ENCODE measurements at regions not wholly inside any gene's neighbourhood (a gene's known extent, or its start where the extent isn't known, plus 50 kb on each side); places are given as distances from the start of the nearest gene placed in this dataset.
A peak's percentile ranks its signal among the peaks of the same experiment; 100 is the strongest.

DNA sequence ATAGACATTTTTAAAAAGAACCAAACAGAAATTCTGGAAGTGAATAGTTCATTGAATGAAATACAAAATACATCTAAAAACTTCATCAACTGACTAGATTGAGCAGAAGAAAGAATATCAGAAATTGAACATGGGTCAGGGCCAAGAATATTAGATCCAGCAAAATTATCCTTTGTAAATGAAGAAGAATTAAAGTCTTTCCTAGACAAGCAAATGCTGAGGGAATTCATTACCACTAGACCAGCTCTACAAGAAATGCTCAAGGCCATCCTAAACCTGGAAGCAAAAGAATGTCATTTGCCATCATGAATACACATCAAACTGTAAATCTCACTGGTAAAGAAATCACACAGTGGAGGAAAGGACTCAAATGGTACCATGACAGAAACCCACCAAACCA, 72.7 kb upstream of the RPL34 start:
- Histone ChIP-seq H4K20me1 (no peaks in the 10 kb centered on the region), H3K27ac (no peak overlapping the region), H3K4me2 (no peak overlapping the region), H3K4me1 (peaks cover 6 to 42% (median 27%) of the 10 kb centered on the region in 10 experiments; a peak in 17 of 20 replicates), H3K4me3 (no peak overlapping the region), H3K36me3 (peaks cover 0 to 5% (median 0%) of the 10 kb centered on the region in 11 experiments; a peak in 2 of 22 replicates), H3K27me3 (no peaks in the 10 kb centered on the region), H3K9me3 (replicated peaks in 1 of 11) (peaks cover 35 to 90% (median 79%) of the 10 kb centered on the region in 11 experiments), H3K9ac (no peak overlapping the region)
- no peak for TF ChIP-seq Cebpa-rat (IDR thresholded peaks at IDR 0.05)

DNA sequence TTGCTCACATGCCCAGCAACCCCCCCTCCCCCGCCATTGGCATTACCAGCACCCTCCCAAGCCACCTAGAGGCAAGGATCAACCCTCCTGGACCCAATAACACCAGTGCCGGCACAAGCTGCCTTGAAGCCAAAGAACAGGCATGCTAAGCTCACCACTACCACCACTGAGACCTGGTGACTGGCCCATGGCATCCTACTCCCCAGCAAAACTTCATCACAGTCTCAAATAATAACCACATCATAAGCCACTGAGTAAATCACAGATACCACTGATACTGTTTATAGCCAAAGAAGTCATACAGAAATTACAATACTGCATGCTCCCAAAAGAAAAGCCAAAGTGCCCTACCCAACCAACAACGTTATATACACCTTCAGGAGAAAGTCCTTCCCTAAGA, 73.6 kb upstream of the RPL34 start:
- Histone ChIP-seq H3K27me3 (no peaks in the 10 kb centered on the region), H3K9me3 (replicated peaks in 1 of 11) (peaks cover 35 to 85% (median 72%) of the 10 kb centered on the region in 11 experiments), H4K20me1 (no peaks in the 10 kb centered on the region), H3K27ac (no peak overlapping the region), H3K4me2 (no peak overlapping the region), H3K4me1 (peaks cover 2 to 42% (median 21%) of the 10 kb centered on the region in 10 experiments; a peak in 17 of 20 replicates), H3K9ac (no peak overlapping the region), H3K4me3 (no peak overlapping the region), H3K36me3 (peaks cover 0 to 5% (median 0%) of the 10 kb centered on the region in 11 experiments; a peak in 2 of 22 replicates)
- TF ChIP-seq Cebpa-rat (IDR thresholded peaks at IDR 0.05): no peak

- Histone ChIP-seq H3K4me3 (no peak overlapping the region), H3K4me1 (peaks cover 20 to 56% (median 40%) of the 10 kb centered on the region in 10 experiments), H3K27me3 (no peaks in the 10 kb centered on the region), H3K9me3 (replicated peaks in 1 of 11) (peaks cover 35 to 66% (median 58%) of the 10 kb centered on the region in 11 experiments), H3K36me3 (0 out of 22 replicates have a peak, but pooled peaks cover 0 to 2% (median 0%) of the 10 kb centered on the region in 11 experiments), H3K9ac (peak overlapping the region in 1 of 11 experiments; percentile 23; a peak in 1 of 22 replicates), H4K20me1 (no peaks in the 10 kb centered on the region), H3K27ac (peak overlapping the region in 4 of 11 experiments; percentile 23 to 75 (median 55); a peak in 7 of 22 replicates), H3K4me2 (peak overlapping the region in 6 of 11 experiments; percentile 5 to 57 (median 32); a peak in 7 of 22 replicates)
- TF ChIP-seq Cebpa-rat (IDR thresholded peaks at IDR 0.05): peak in 1 of 11 experiments; percentile 49; a peak in 1 of 22 replicates
These were observed 75.9 kb upstream of the RPL34 start for GRCh38 chr4:108544481-108544880.

DNA sequence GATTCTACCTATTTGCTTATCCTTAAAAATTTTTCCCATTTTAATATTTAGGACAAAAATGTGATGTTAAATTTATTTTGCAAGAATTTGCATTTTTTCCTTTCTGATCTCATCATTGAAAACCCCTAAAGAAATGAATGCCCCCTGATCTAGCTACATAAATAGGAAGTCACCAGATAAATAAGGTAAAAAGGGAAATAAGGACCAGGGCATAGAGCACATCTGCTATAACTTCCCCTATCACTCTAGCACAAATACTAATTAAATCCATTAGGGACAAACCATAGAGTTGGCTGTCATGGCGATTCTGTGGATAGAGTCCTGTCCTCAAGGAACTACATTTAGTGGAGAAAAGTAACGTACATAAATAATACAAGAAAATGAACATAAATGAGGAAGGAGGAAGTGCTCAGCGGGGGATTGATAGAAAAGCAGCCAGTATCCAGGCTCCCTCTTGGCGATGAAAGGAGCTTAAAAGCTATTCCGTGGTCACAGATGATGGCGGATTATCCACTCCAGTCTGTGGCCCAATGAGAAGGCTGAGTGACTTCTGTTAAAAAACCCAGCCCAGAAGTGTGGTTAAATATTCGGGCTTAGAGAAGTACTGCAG, 76.9 kb upstream of the RPL34 start:
- peak overlapping the region in 1 of 11 experiments; percentile 23; a peak in 1 of 22 replicates for H3K9ac ChIP-seq
- no peak for TF ChIP-seq Cebpa-rat (IDR thresholded peaks at IDR 0.05)
- H4K20me1 ChIP-seq: no peaks in the 10 kb centered on the region
- H3K4me2 ChIP-seq: peak overlapping the region in 7 of 11 experiments; percentile 5 to 60 (median 21); a peak in 8 of 22 replicates
- H3K36me3 ChIP-seq: no peaks in the 10 kb centered on the region
- no peak overlapping the region for H3K4me3 ChIP-seq
- peaks cover 31 to 57% (median 47%) of the 10 kb centered on the region in 11 experiments for H3K9me3 ChIP-seq (replicated peaks in 1 of 11)
- H3K27ac ChIP-seq: peak overlapping the region in 4 of 11 experiments; percentile 23 to 75 (median 55); a peak in 7 of 22 replicates
- peaks cover 24 to 64% (median 45%) of the 10 kb centered on the region in 10 experiments for H3K4me1 ChIP-seq
- no peaks in the 10 kb centered on the region for H3K27me3 ChIP-seq

GRCh38 chr4:108540536-108540935, 79.8 kb upstream of the RPL34 start:
- H3K4me2 ChIP-seq: peak overlapping the region; percentile 36 to 68 (median 47)
- H3K9me3 ChIP-seq (replicated peaks in 1 of 11): peaks cover 2 to 41% (median 29%) of the 10 kb centered on the region in 11 experiments; a peak in 20 of 22 replicates
- peak overlapping the region in 2 of 11 experiments; percentile 4 to 24; a peak in 3 of 22 replicates for H3K27ac ChIP-seq
- H3K4me1 ChIP-seq: peaks cover 30 to 71% (median 50%) of the 10 kb centered on the region in 10 experiments
- no peaks in the 10 kb centered on the region for H3K36me3 ChIP-seq
- no peaks in the 10 kb centered on the region for H3K27me3 ChIP-seq
- no peak overlapping the region; a peak in 1 of 22 replicates for H3K9ac ChIP-seq
- no peak for TF ChIP-seq Cebpa-rat (IDR thresholded peaks at IDR 0.05)
- no peak overlapping the region for H3K4me3 ChIP-seq
- H4K20me1 ChIP-seq: no peaks in the 10 kb centered on the region

GRCh38 chr4:108536577-108536976, 83.8 kb upstream of the RPL34 start:
- H3K4me3 ChIP-seq: no peak overlapping the region
- H3K36me3 ChIP-seq: no peaks in the 10 kb centered on the region
- no peak for TF ChIP-seq Cebpa-rat (IDR thresholded peaks at IDR 0.05)
- H3K27me3 ChIP-seq: no peaks in the 10 kb centered on the region
- H4K20me1 ChIP-seq: no peaks in the 10 kb centered on the region
- H3K4me2 ChIP-seq: no peak overlapping the region
- peaks cover 0 to 20% (median 11%) of the 10 kb centered on the region in 11 experiments; a peak in 16 of 22 replicates for H3K9me3 ChIP-seq (replicated peaks in 1 of 11)
- no peak overlapping the region for H3K27ac ChIP-seq
- peaks cover 58 to 75% (median 71%) of the 10 kb centered on the region in 10 experiments for H3K4me1 ChIP-seq
- no peak overlapping the region for H3K9ac ChIP-seq

DNA sequence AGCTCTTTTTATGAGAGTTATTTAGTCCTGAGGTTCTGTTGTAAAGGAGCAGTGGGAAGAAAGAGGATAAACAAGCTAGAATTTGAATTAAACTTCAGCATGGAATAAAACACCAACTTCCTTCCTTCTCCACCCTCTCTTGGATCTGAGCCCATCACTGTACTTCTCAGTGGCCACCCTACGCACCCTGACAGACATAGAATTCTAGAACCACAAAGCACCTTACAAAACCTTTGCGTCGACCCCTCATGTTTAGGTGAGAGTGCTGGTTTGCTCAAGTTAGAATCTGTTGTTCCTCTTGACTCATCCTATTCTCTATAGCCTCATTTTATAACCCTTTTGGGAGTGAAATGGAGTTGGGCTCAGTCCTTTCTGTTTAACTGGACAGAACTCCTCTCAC, 84.6 kb upstream of the RPL34 start:
- H3K27ac ChIP-seq: no peak overlapping the region

DNA sequence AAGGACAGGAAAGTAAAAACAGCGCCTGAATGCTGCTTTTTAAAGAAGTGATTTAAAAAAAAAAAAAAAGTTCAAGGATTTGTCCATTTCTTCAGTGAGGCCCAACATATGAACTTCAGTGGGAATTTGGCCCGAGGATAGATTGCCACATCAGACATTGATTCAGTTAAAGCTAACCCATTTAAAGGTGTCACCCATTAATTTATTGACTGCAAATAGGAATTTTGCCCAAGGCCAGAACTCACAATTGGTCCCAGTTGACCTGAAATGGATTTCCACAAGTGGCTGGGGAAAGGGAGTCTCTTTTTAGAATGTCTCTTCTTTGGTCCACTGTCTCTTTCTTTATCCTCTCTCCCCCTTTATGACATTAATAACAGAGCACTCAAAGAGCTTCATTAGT, 86.5 kb upstream of the RPL34 start:
- H3K27ac ChIP-seq: peak overlapping the region in 9 of 11 experiments; percentile 52 to 87 (median 75); a peak in 18 of 22 replicates

More for the DNA sequence above, 84.6 kb upstream of the RPL34 start:
- Histone ChIP-seq H3K27me3 (no peaks in the 10 kb centered on the region), H3K4me2 (peak overlapping the region; percentile 33 to 64 (median 54); a peak in 20 of 22 replicates), H4K20me1 (no peaks in the 10 kb centered on the region), H3K4me1 (peaks cover 58 to 75% (median 71%) of the 10 kb centered on the region in 10 experiments), H3K36me3 (no peaks in the 10 kb centered on the region), H3K9me3 (replicated peaks in 1 of 11) (peaks cover 0 to 20% (median 11%) of the 10 kb centered on the region in 11 experiments; a peak in 16 of 22 replicates), H3K4me3 (no peak overlapping the region), H3K9ac (no peak overlapping the region)
- no peak for TF ChIP-seq Cebpa-rat (IDR thresholded peaks at IDR 0.05)

DNA sequence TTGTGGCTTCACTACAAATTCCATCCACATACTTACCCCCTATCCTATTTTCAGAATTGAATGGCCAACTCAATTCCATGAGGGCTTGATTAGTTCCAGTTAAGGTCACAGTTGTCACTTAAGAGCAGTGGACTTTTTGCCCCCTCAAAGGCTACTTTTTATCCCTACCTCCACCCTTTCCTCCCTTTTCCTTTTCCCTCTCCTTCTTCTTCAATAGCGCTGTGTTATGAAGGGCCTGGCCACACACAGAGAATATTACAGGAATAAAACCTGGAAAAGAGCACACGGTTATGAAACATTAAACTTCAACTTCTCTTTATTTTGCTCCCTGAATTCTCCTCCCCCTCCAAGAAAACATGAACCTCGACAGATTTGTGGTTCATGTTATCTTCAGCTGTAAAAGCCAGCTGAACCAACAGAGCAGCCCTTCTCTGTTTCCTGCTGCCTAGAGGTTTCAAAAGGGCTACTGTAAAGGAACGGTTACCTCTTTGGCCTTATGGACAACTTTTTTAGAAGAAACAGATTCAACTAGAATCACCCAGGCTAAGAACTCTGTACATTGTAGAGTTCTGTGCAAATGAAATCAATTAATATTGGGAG, 87.0 kb upstream of the RPL34 start:
- peak overlapping the region in 9 of 11 experiments; percentile 52 to 87 (median 75); a peak in 18 of 22 replicates for H3K27ac ChIP-seq
- H3K4me3 ChIP-seq: no peak overlapping the region; a peak in 2 of 20 replicates
- no peaks in the 10 kb centered on the region for H3K27me3 ChIP-seq
- no peaks in the 10 kb centered on the region for H4K20me1 ChIP-seq
- H3K36me3 ChIP-seq: no peaks in the 10 kb centered on the region
- H3K9ac ChIP-seq: peak overlapping the region in 8 of 11 experiments; percentile 0 to 53 (median 32); a peak in 10 of 22 replicates
- H3K4me1 ChIP-seq: peaks cover 67 to 79% (median 78%) of the 10 kb centered on the region in 10 experiments
- peaks cover 0 to 19% (median 10%) of the 10 kb centered on the region in 11 experiments; a peak in 16 of 22 replicates for H3K9me3 ChIP-seq (replicated peaks in 1 of 11)
- TF ChIP-seq Cebpa-rat (IDR thresholded peaks at IDR 0.05): no peak
- H3K4me2 ChIP-seq: peak overlapping the region; percentile 64 to 89 (median 79)

More for the DNA sequence above, 86.5 kb upstream of the RPL34 start:
- Histone ChIP-seq H3K36me3 (no peaks in the 10 kb centered on the region), H3K27me3 (no peaks in the 10 kb centered on the region), H3K4me1 (peaks cover 62 to 75% (median 72%) of the 10 kb centered on the region in 10 experiments), H3K9ac (peak overlapping the region in 6 of 11 experiments; percentile 1 to 53 (median 38); a peak in 4 of 22 replicates), H3K4me3 (no peak overlapping the region), H3K9me3 (replicated peaks in 1 of 11) (peaks cover 0 to 20% (median 11%) of the 10 kb centered on the region in 11 experiments; a peak in 16 of 22 replicates), H3K4me2 (peak overlapping the region; percentile 64 to 89 (median 79)), H4K20me1 (no peaks in the 10 kb centered on the region)
- no peak for TF ChIP-seq Cebpa-rat (IDR thresholded peaks at IDR 0.05)
